ENCODE measurements at regions not wholly inside any gene's neighbourhood (a gene's known extent, or its start where the extent isn't known, plus 50 kb on each side); places are given as distances from the start of the nearest gene placed in this dataset.

- DNase-seq = no peak
Observed at GRCh38 chr4:123819362-123820035, 422.9 kb downstream of the SPRY1 start.

- DNase-seq = no peak
Observed at GRCh38 chr4:123821861-123822260, 425.3 kb downstream of the SPRY1 start.

GRCh38 chr4:123822353-123822752 is 425.8 kb downstream of the SPRY1 start:
- no peak for DNase-seq

- DNase-seq = no peak
Observed at GRCh38 chr4:123823244-123823643, 426.6 kb downstream of the SPRY1 start.

GRCh38 chr4:123824524-123824923 is 427.9 kb downstream of the SPRY1 start:
- no peak for DNase-seq

- no peak for DNase-seq
Observed at GRCh38 chr4:123825596-123826291, 429.1 kb downstream of the SPRY1 start.

- no peak for DNase-seq
Observed at GRCh38 chr4:123826896-123827295, 430.3 kb downstream of the SPRY1 start.

GRCh38 chr4:123827511-123827910 is 430.9 kb downstream of the SPRY1 start:
- no peak for DNase-seq

- no peak for DNase-seq
Observed at GRCh38 chr4:123830930-123831329, 434.3 kb downstream of the SPRY1 start.

GRCh38 chr4:123832173-123833026 is 435.8 kb downstream of the SPRY1 start:
- no peak for DNase-seq

GRCh38 chr4:123833171-123833643 is 436.6 kb downstream of the SPRY1 start:
- no peak for DNase-seq

GRCh38 chr4:123835831-123836590 is 439.4 kb downstream of the SPRY1 start:
- no peak for DNase-seq

- DNase-seq = no peak
Observed at GRCh38 chr4:123836851-123837595, 440.4 kb downstream of the SPRY1 start.

- DNase-seq = no peak
Observed at GRCh38 chr4:123838474-123838873, 441.9 kb downstream of the SPRY1 start.

GRCh38 chr4:123840197-123840596 is 443.6 kb downstream of the SPRY1 start:
- DNase-seq = no peak

GRCh38 chr4:123841447-123842121 is 445.0 kb downstream of the SPRY1 start:
- DNase-seq = no peak

- no peak for DNase-seq
Observed at GRCh38 chr4:123843137-123843536, 446.5 kb downstream of the SPRY1 start.

- no peak for DNase-seq
Observed at GRCh38 chr4:123844374-123844773, 447.8 kb downstream of the SPRY1 start.

- no peak for DNase-seq
Observed at GRCh38 chr4:123846092-123846491, 449.5 kb downstream of the SPRY1 start.

- no peak for DNase-seq
Observed at GRCh38 chr4:123846561-123846960, 450.0 kb downstream of the SPRY1 start.

GRCh38 chr4:123848606-123849005 is 452.0 kb downstream of the SPRY1 start:
- DNase-seq = no peak
